ENCODE measurements at regions not wholly inside any gene's neighbourhood (a gene's known extent, or its start where the extent isn't known, plus 50 kb on each side); places are given as distances from the start of the nearest gene placed in this dataset.

- TF ChIP-seq TARDBP (IDR thresholded peaks at IDR 0.05) (no peak), RCOR1 (IDR thresholded peaks at IDR 0.05; ENCODE audit: borderline replicate concordance in 1 of 2, low read depth in 2 of 2, low read length in 2 of 2) (no peak), RAD21 (CRISPR knock-in tag; conservative IDR thresholded peaks at IDR 0.05 in 1 of 2, IDR thresholded peaks at IDR 0.05 in 1 of 2) (no peak), RBFOX2 (IDR thresholded peaks at IDR 0.05; ENCODE audit: low read depth, low read length) (no peak), ZBTB17 (CRISPR knock-in tag; IDR thresholded peaks at IDR 0.05) (no peak), MAFK (IDR thresholded peaks at IDR 0.05; ENCODE audit: low read length) (no peak), ZNF274 (IDR thresholded peaks at IDR 0.05; ENCODE audit: borderline replicate concordance, low read depth, low read length) (no peak), ZNF589 (CRISPR knock-in tag; IDR thresholded peaks at IDR 0.05; ENCODE audit: low read depth) (no peak), POLR2A (conservative IDR thresholded peaks at IDR 0.05) (no peak), NFYB (IDR thresholded peaks at IDR 0.05; ENCODE audit: extremely low read depth, insufficient read length) (no peak)
- TF ChIP-seq, protein P1, sequence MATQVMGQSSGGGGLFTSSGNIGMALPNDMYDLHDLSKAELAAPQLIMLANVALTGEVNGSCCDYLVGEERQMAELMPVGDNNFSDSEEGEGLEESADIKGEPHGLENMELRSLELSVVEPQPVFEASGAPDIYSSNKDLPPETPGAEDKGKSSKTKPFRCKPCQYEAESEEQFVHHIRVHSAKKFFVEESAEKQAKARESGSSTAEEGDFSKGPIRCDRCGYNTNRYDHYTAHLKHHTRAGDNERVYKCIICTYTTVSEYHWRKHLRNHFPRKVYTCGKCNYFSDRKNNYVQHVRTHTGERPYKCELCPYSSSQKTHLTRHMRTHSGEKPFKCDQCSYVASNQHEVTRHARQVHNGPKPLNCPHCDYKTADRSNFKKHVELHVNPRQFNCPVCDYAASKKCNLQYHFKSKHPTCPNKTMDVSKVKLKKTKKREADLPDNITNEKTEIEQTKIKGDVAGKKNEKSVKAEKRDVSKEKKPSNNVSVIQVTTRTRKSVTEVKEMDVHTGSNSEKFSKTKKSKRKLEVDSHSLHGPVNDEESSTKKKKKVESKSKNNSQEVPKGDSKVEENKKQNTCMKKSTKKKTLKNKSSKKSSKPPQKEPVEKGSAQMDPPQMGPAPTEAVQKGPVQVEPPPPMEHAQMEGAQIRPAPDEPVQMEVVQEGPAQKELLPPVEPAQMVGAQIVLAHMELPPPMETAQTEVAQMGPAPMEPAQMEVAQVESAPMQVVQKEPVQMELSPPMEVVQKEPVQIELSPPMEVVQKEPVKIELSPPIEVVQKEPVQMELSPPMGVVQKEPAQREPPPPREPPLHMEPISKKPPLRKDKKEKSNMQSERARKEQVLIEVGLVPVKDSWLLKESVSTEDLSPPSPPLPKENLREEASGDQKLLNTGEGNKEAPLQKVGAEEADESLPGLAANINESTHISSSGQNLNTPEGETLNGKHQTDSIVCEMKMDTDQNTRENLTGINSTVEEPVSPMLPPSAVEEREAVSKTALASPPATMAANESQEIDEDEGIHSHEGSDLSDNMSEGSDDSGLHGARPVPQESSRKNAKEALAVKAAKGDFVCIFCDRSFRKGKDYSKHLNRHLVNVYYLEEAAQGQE (IDR thresholded peaks at IDR 0.05; ENCODE audit: borderline replicate concordance) = no peak
- TF ChIP-seq, protein P1 (CRISPR knock-in tag; IDR thresholded peaks at IDR 0.05; ENCODE audit: low read depth) = no peak
- TF ChIP-seq, protein P2, sequence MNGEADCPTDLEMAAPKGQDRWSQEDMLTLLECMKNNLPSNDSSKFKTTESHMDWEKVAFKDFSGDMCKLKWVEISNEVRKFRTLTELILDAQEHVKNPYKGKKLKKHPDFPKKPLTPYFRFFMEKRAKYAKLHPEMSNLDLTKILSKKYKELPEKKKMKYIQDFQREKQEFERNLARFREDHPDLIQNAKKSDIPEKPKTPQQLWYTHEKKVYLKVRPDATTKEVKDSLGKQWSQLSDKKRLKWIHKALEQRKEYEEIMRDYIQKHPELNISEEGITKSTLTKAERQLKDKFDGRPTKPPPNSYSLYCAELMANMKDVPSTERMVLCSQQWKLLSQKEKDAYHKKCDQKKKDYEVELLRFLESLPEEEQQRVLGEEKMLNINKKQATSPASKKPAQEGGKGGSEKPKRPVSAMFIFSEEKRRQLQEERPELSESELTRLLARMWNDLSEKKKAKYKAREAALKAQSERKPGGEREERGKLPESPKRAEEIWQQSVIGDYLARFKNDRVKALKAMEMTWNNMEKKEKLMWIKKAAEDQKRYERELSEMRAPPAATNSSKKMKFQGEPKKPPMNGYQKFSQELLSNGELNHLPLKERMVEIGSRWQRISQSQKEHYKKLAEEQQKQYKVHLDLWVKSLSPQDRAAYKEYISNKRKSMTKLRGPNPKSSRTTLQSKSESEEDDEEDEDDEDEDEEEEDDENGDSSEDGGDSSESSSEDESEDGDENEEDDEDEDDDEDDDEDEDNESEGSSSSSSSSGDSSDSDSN (IDR thresholded peaks at IDR 0.05; ENCODE audit: borderline replicate concordance in 1 of 2, low read depth in 2 of 2, low read length in 2 of 2) = no peak
Observed at GRCh38 chr12:77722536-77722935, 108.2 kb upstream of the NAV3 start.
